Panc1 (cell line): ENCODE measurements at regions not wholly inside any gene's neighbourhood (a gene's known extent, or its start where the extent isn't known, plus 50 kb on each side); places are given as distances from the start of the nearest gene placed in this dataset.

Experiments used
- ATAC-seq: fragments of 200-7000 bp; cut with Tn5 transposase; 2 replicates; pipeline ENCODE4 v1.9.1; 2020; ENCODE audit warnings: mild to moderate bottlenecking, moderate library complexity
- BruUV-seq: library from RNA; stranded (reverse); fragments of 400-500 nt; replicated peaks from 2 replicates; lab custom pipeline; 2021; lab: Mats Ljungman, UMichigan
- CTCF ChIA-PET: fragments of 300-600 bp; sonication (Branson Sonifier 250); formaldehyde crosslinking; loops from one replicate; lab custom pipeline; 2022; ENCODE audit warnings: antibody characterized with exemption; lab: Charles Lee
- POLR2A ChIA-PET: fragments of 300-600 bp; sonication (Branson Sonifier 250); formaldehyde crosslinking; loops from one replicate; lab custom pipeline; 2022; ENCODE audit warnings: antibody characterized with exemption; lab: Charles Lee
- DNase-seq: peaks from one replicate; pipeline ENCODE4 v3.0.0-alpha.2; 2010; ENCODE audit warnings: low read depth, low spot score
- H3K27ac ChIP-seq: 2 replicates; pipeline ENCODE4 v1.5.1; 2011; ENCODE audit warnings: mild to moderate bottlenecking, low read length, inconsistent platforms
- H3K27me3 ChIP-seq: fragments of 200-500 bp; sonication (Bioruptor generic); 2 replicates; pipeline ENCODE4 v1.6.0; 2014; ENCODE audit warnings: low read length, inconsistent platforms; ENCODE audit not compliant: control insufficient read depth, insufficient read depth
- H3K36me3 ChIP-seq: fragments of 200-500 bp; sonication (Bioruptor generic); 2 replicates; pipeline ENCODE4 v1.5.1; 2014; ENCODE audit warnings: inconsistent platforms, mild to moderate bottlenecking, low read length, moderate library complexity; ENCODE audit not compliant: control insufficient read depth, insufficient read depth
- H3K4me1 ChIP-seq: 2 replicates; pipeline ENCODE4 v1.5.1; 2011; ENCODE audit warnings: inconsistent platforms, mild to moderate bottlenecking, low read length, moderate library complexity; ENCODE audit not compliant: control insufficient read depth, insufficient read depth
- H3K4me3 ChIP-seq, 2 experiments: 2 replicates each; pipeline ENCODE4 v1.5.1; 2011 to 2012; ENCODE audit warnings: low read depth in 2 of 2, low read length in 2 of 2, mild to moderate bottlenecking in 2 of 2, inconsistent platforms in 1 of 2, moderate library complexity in 1 of 2
- H3K9me3 ChIP-seq: fragments of 200-500 bp; sonication (Bioruptor generic); 2 replicates; pipeline ENCODE4 v1.5.1; 2014; ENCODE audit warnings: low read depth, mild to moderate bottlenecking, inconsistent platforms, low read length, moderate library complexity; ENCODE audit not compliant: control insufficient read depth, insufficient read depth
- CTCF ChIP-seq: fragments of 450-650 bp; IDR thresholded peaks from 2 replicates; pipeline ENCODE4 v1.5.1; 2017; ENCODE audit warnings: mild to moderate bottlenecking
- POLR2AphosphoS5 ChIP-seq: IDR thresholded peaks from 2 replicates; pipeline ENCODE4 v1.6.1; 2012; ENCODE audit warnings: mild to moderate bottlenecking, low read depth, low read length, moderate library complexity
- SIN3A ChIP-seq: IDR thresholded peaks from 2 replicates; pipeline ENCODE4 v1.6.1; 2012; ENCODE audit warnings: low read depth, mild to moderate bottlenecking, low read length, moderate library complexity, borderline replicate concordance; ENCODE audit not compliant: insufficient read depth
- TCF7L2 ChIP-seq: IDR thresholded peaks from 2 replicates; pipeline ENCODE4 v1.6.1; 2011; ENCODE audit warnings: mild to moderate bottlenecking, low read depth, low read length, inconsistent platforms
- in situ Hi-C: cut with HindIII; loops from 2 replicates; pipeline ENCODE4 v1.10.0; 2016; ENCODE audit warnings: low sequenced_read_pairs, low pct_unique_long_range_greater_than_20kb
- intact Hi-C: fragments of 100-400 bp; cut with micrococcal nuclease; formaldehyde crosslinking; loops from one replicate; pipeline ENCODE4 v1.10.0; 2022; ENCODE audit not compliant: unreplicated experiment
- TF ChIP-seq, protein P1 (sequence below), 2 experiments: IDR thresholded peaks; 2 replicates each; pipeline ENCODE4 v1.6.1; 2011 to 2012; ENCODE audit warnings: low read depth in 2 of 2, control low read depth in 1 of 2, low read length in 1 of 2, mild to moderate bottlenecking in 1 of 2, moderate library complexity in 1 of 2; ENCODE audit not compliant: insufficient read depth in 1 of 2

- BruUV-seq = no TSS peak
- Histone ChIP-seq H3K4me1 (0 out of 2 replicates have a peak, but pooled peaks cover 2% of the 10 kb centered on the region), H3K4me3 (no peak overlapping the region), H3K27me3 (no peaks in the 10 kb centered on the region), H3K9me3 (no peaks in the 10 kb centered on the region), H3K27ac (no peak overlapping the region), H3K36me3 (no peaks in the 10 kb centered on the region)
- ChIA-PET POLR2A (no interaction called here), CTCF (no interaction called here)
- intact Hi-C loops (no loop called here), in situ Hi-C loops (no loop called here)
- DNase-seq (no peak), ATAC-seq (no peak)
- TF ChIP-seq CTCF (no peak), SIN3A (no peak), TCF7L2 (no peak), POLR2AphosphoS5 (no peak)
- TF ChIP-seq, protein P1, sequence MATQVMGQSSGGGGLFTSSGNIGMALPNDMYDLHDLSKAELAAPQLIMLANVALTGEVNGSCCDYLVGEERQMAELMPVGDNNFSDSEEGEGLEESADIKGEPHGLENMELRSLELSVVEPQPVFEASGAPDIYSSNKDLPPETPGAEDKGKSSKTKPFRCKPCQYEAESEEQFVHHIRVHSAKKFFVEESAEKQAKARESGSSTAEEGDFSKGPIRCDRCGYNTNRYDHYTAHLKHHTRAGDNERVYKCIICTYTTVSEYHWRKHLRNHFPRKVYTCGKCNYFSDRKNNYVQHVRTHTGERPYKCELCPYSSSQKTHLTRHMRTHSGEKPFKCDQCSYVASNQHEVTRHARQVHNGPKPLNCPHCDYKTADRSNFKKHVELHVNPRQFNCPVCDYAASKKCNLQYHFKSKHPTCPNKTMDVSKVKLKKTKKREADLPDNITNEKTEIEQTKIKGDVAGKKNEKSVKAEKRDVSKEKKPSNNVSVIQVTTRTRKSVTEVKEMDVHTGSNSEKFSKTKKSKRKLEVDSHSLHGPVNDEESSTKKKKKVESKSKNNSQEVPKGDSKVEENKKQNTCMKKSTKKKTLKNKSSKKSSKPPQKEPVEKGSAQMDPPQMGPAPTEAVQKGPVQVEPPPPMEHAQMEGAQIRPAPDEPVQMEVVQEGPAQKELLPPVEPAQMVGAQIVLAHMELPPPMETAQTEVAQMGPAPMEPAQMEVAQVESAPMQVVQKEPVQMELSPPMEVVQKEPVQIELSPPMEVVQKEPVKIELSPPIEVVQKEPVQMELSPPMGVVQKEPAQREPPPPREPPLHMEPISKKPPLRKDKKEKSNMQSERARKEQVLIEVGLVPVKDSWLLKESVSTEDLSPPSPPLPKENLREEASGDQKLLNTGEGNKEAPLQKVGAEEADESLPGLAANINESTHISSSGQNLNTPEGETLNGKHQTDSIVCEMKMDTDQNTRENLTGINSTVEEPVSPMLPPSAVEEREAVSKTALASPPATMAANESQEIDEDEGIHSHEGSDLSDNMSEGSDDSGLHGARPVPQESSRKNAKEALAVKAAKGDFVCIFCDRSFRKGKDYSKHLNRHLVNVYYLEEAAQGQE (IDR thresholded peaks at IDR 0.05; ENCODE audit: insufficient read depth in 1 of 2, low read depth in 2 of 2, low read length in 1 of 2) = no peak
Observed at GRCh38 chr11:76607431-76607830, 63.1 kb downstream of the LRRC32 start.

GRCh38 chr11:76605338-76606074, 65.0 kb downstream of the LRRC32 start:
- Histone ChIP-seq H3K9me3 (no peaks in the 10 kb centered on the region), H3K27me3 (no peaks in the 10 kb centered on the region), H3K4me1 (0 out of 2 replicates have a peak, but pooled peaks cover 2% of the 10 kb centered on the region), H3K36me3 (no peaks in the 10 kb centered on the region), H3K4me3 (no peak overlapping the region), H3K27ac (no peak overlapping the region)
- BruUV-seq = no TSS peak
- no peak for TF ChIP-seq CTCF
- no peak for TF ChIP-seq TCF7L2
- no peak for TF ChIP-seq POLR2AphosphoS5
- no peak for TF ChIP-seq SIN3A
- TF ChIP-seq, protein P1 (IDR thresholded peaks at IDR 0.05; ENCODE audit: insufficient read depth in 1 of 2, low read depth in 2 of 2, low read length in 1 of 2) = no peak
- ChIA-PET POLR2A (no interaction called here), CTCF (interaction anchor here (0.6 kb wide), 1 partner anchor 87 kb away, joined by 12 read pairs; no protein-coding TSS in a partner anchor)
- in situ Hi-C loops (no loop called here), intact Hi-C loops (no loop called here)
- no peak for DNase-seq
- ATAC-seq = no peak
